Progenitor cell of endocrine pancreas (in vitro differentiated cells): ENCODE measurements at regions not wholly inside any gene's neighbourhood (a gene's known extent, or its start where the extent isn't known, plus 50 kb on each side); places are given as distances from the start of the nearest gene placed in this dataset.
A peak's percentile ranks its signal among the peaks of the same experiment; 100 is the strongest.

Experiments used
- DNase-seq: peaks from one replicate; pipeline ENCODE4 v3.0.0; 2021; ENCODE audit warnings: low spot score; ENCODE audit not compliant: unreplicated experiment
- H3K27ac Mint-ChIP-seq: 2 replicates; pipeline ENCODE4 v1.8.0; 2021; ENCODE audit warnings: mild to moderate bottlenecking, moderate library complexity, mixed read lengths
- H3K27me3 Mint-ChIP-seq: 2 replicates; pipeline ENCODE4 v1.8.0; 2021; ENCODE audit warnings: mixed read lengths
- H3K36me3 Mint-ChIP-seq: 2 replicates; pipeline ENCODE4 v1.8.0; 2022; ENCODE audit warnings: mixed read lengths; ENCODE audit not compliant: insufficient read depth
- H3K4me1 Mint-ChIP-seq: 2 replicates; pipeline ENCODE4 v1.8.0; 2021; ENCODE audit warnings: low read depth, mixed read lengths
- H3K4me3 Mint-ChIP-seq: 2 replicates; pipeline ENCODE4 v1.8.0; 2021; ENCODE audit warnings: low read depth, mild to moderate bottlenecking, moderate library complexity, mixed read lengths
- H3K9me3 Mint-ChIP-seq: 2 replicates; pipeline ENCODE4 v1.8.0; 2021; ENCODE audit warnings: low read depth, mixed read lengths
- CTCF ChIP-seq: fragments of 200-600 bp; sonication (generic); IDR thresholded peaks from one replicate; pipeline ENCODE4 v1.5.0; 2021; ENCODE audit warnings: antibody characterized with exemption, mild to moderate bottlenecking; ENCODE audit not compliant: unreplicated experiment

GRCh38 chr2:4049463-4049862, 346.1 kb downstream of the DCDC2C start:
- peaks cover 11% of the 10 kb centered on the region for H3K9me3 Mint-ChIP-seq
- H3K27me3 Mint-ChIP-seq, result no peaks in the 10 kb centered on the region
- no peak for DNase-seq
- no peaks in the 10 kb centered on the region for H3K36me3 Mint-ChIP-seq
- TF ChIP-seq CTCF, result no peak
- no peak overlapping the region for H3K27ac Mint-ChIP-seq
- H3K4me1 Mint-ChIP-seq, result no peaks in the 10 kb centered on the region
- H3K4me3 Mint-ChIP-seq, result no peak overlapping the region

DNA sequence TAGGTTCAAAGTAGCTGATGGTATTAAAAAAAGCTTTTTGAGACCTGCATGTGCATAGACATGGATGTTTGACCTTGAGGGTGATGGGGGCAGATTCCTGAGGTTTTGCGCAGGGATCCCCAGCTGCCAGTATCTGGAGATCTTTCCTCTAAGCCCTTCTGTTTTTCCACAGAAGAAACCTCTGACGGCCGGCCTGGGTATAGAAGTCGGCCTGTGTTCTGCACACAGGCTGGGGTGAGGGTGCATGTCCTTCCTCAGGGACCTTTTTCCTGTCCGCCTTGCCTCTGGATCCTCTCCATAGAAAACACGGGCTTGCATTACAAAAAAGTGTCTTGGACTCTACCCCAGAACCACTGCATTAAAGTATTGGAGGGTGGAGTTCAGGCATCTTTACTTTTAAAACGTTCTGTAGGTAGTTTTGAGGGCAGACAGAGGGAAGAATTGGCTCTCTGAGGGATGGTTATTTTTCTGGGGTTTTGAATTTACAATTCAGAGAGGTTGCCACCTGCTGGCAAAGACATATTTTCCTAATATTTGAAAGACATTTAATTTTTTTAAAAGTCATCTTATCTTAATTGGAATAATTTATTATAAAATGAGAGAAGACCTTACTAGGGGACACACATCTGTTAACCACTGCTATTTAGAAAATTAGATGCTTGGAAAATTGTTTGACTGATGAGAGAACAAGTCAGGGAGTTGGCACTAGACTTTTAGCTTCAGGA, 350.6 kb downstream of the DCDC2C start:
- H3K4me3 Mint-ChIP-seq, result no peak overlapping the region
- H3K9me3 Mint-ChIP-seq, result peaks cover 15% of the 10 kb centered on the region
- no peak for DNase-seq
- H3K4me1 Mint-ChIP-seq, result peaks cover 4% of the 10 kb centered on the region
- no peaks in the 10 kb centered on the region for H3K36me3 Mint-ChIP-seq
- peak; percentile 24 for TF ChIP-seq CTCF
- H3K27me3 Mint-ChIP-seq, result no peaks in the 10 kb centered on the region
- H3K27ac Mint-ChIP-seq, result no peak overlapping the region

DNA sequence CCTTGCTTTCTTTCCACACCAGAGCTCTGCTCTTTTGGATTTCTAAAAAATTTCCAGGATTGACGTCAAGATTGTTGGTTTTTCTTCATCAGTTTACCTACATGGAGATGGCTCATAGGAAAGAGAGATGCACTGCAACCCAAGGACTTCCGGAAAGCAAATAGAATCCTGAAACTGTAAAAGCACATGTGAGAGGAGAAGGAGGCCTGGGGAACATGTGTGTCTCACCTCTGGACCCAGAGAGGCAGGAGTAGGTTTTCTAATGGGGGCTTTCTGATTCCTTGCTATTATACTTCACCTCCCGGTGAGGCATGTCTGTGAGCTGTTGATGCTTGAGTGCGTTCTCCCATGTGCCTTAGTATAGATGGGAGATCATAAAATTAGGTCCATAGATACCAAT, 362.8 kb downstream of the DCDC2C start:
- Mint-ChIP-seq H3K4me3 (no peak overlapping the region), H3K36me3 (no peaks in the 10 kb centered on the region), H3K27me3 (no peaks in the 10 kb centered on the region), H3K27ac (no peak overlapping the region), H3K9me3 (peaks cover 3% of the 10 kb centered on the region), H3K4me1 (no peaks in the 10 kb centered on the region)
- TF ChIP-seq CTCF, result no peak
- no peak for DNase-seq

- Mint-ChIP-seq H3K27me3 (no peaks in the 10 kb centered on the region), H3K9me3 (no peaks in the 10 kb centered on the region), H3K4me1 (peaks cover 4% of the 10 kb centered on the region), H3K36me3 (no peaks in the 10 kb centered on the region), H3K4me3 (no peak overlapping the region), H3K27ac (no peak overlapping the region)
- TF ChIP-seq CTCF, result no peak
- DNase-seq, result no peak
Observed at GRCh38 chr2:4073026-4073569, 369.7 kb downstream of the DCDC2C start.

- TF ChIP-seq CTCF, result no peak
- Mint-ChIP-seq H3K27me3 (no peaks in the 10 kb centered on the region), H3K9me3 (peaks cover 4% of the 10 kb centered on the region), H3K4me1 (peaks cover 4% of the 10 kb centered on the region), H3K27ac (no peak overlapping the region), H3K4me3 (no peak overlapping the region), H3K36me3 (peaks cover 3% of the 10 kb centered on the region)
- no peak for DNase-seq
Observed at GRCh38 chr2:4077017-4077416, 373.6 kb downstream of the DCDC2C start.
